B cell (primary cell): ENCODE measurements at regions not wholly inside any gene's neighbourhood (a gene's known extent, or its start where the extent isn't known, plus 50 kb on each side); places are given as distances from the start of the nearest gene placed in this dataset.

Experiments
- ATAC-seq: fragments of 200-7000 bp; cut with Tn5 transposase; one replicate; pipeline ENCODE4 v1.10.0; 2021; ENCODE audit warnings: low read depth, mild to moderate bottlenecking, moderate number of reproducible peaks, moderate library complexity
- CTCF ChIA-PET: fragments of 350-600 bp; sonication (Branson Sonifier 250); formaldehyde crosslinking; loops from one replicate; lab custom pipeline; 2021; ENCODE audit warnings: antibody characterized with exemption, inconsistent platforms; lab: Charles Lee
- POLR2A ChIA-PET: fragments of 350-600 bp; sonication (Branson Sonifier 250); formaldehyde crosslinking; loops from one replicate; lab custom pipeline; 2021; ENCODE audit warnings: antibody characterized with exemption; lab: Charles Lee
- DNase-seq: peaks from one replicate; pipeline ENCODE4 v3.0.0; 2013
- H2AFZ ChIP-seq: 2 replicates; pipeline ENCODE4 v1.6.1; 2012; ENCODE audit warnings: mild to moderate bottlenecking, low read depth, low read length; ENCODE audit not compliant: insufficient read depth, poor library complexity, severe bottlenecking
- H3K27ac ChIP-seq, 2 donors: 1 replicate in 1 of 2; 2 replicates in 1 of 2; pipeline ENCODE4 v1.5.1; 2012 to 2013; ENCODE audit warnings: low read length in 2 of 2, mild to moderate bottlenecking in 2 of 2, moderate library complexity in 1 of 2
- H3K27me3 ChIP-seq, 4 experiments: fragments of 200-600 bp in 1 of 4; sonication (generic) in 1 of 4; replicated peaks in 1 of 4; 1 replicate in 2 of 4; 2 replicates in 2 of 4; pipeline versions ENCODE4 v1.6.1 to v1.7.0; 2013 to 2016; ENCODE audit warnings: low read length in 3 of 4, mild to moderate bottlenecking in 2 of 4, mixed read lengths in 1 of 4, moderate library complexity in 1 of 4; ENCODE audit not compliant: insufficient read depth in 4 of 4, control insufficient read depth in 3 of 4; ENCODE audit errors: control extremely low read depth in 1 of 4
- H3K36me3 ChIP-seq, 2 experiments: replicated peaks in 1 of 2; 1 replicate in 1 of 2; 2 replicates in 1 of 2; pipeline versions ENCODE4 v1.6.1 to v1.7.1; 2013; ENCODE audit warnings: low read length in 1 of 2; ENCODE audit not compliant: insufficient read depth in 2 of 2, control insufficient read depth in 1 of 2; ENCODE audit errors: control extremely low read depth in 1 of 2, extremely low read depth in 1 of 2
- H3K4me1 ChIP-seq, 2 donors: fragments of 200-600 bp in 1 of 2; sonication (generic) in 1 of 2; 1 replicate in 1 of 2; 2 replicates in 1 of 2; pipeline versions ENCODE4 v1.5.1 to v1.6.1; 2013 to 2017; ENCODE audit warnings: low read length in 2 of 2; ENCODE audit not compliant: control insufficient read depth in 2 of 2, insufficient read depth in 2 of 2
- H3K4me2 ChIP-seq: replicated peaks from 2 replicates; pipeline ENCODE3; 2012; ENCODE audit warnings: mild to moderate bottlenecking, low read depth, low read length; ENCODE audit not compliant: poor library complexity, severe bottlenecking
- H3K4me3 ChIP-seq, 5 experiments: fragments of 200-600 bp in 1 of 5; sonication (generic) in 1 of 5; 1 replicate in 3 of 5; 2 replicates in 2 of 5; pipeline versions ENCODE4 v1.5.1 to v1.7.0; 2011 to 2016; ENCODE audit warnings: low read length in 4 of 5, mild to moderate bottlenecking in 4 of 5, low read depth in 2 of 5, control low read depth in 1 of 5, moderate library complexity in 1 of 5; ENCODE audit not compliant: insufficient read depth in 1 of 5; ENCODE audit errors: control extremely low read depth in 1 of 5, extremely low read depth in 1 of 5
- H3K79me2 ChIP-seq: fragments of 200-600 bp; sonication (generic); one replicate; pipeline ENCODE4 v1.6.0; 2016; ENCODE audit warnings: low read length; ENCODE audit not compliant: control insufficient read depth, insufficient read depth
- H3K9ac ChIP-seq: fragments of 200-600 bp; sonication (generic); 2 replicates; pipeline ENCODE4 v1.6.1; 2017; ENCODE audit warnings: mild to moderate bottlenecking, low read length, moderate library complexity
- H3K9me3 ChIP-seq, 3 donors: one replicate each; pipeline versions ENCODE4 v1.6.1 to v1.7.1; 2013; ENCODE audit warnings: low read length in 2 of 3; ENCODE audit not compliant: control insufficient read depth in 2 of 3, insufficient read depth in 1 of 3; ENCODE audit errors: control extremely low read depth in 1 of 3
- H4K20me1 ChIP-seq: 2 replicates; pipeline ENCODE4 v1.6.0; 2012; ENCODE audit warnings: mild to moderate bottlenecking, low read length; ENCODE audit not compliant: insufficient read depth, control insufficient read depth, poor library complexity, severe bottlenecking
- H3K27ac Mint-ChIP-seq: one replicate; pipeline ENCODE4 v1.8.0; 2021; ENCODE audit warnings: mixed read lengths
- H3K27me3 Mint-ChIP-seq: one replicate; pipeline ENCODE4 v1.8.0; 2021; ENCODE audit warnings: mixed read lengths
- H3K4me1 Mint-ChIP-seq: one replicate; pipeline ENCODE4 v1.8.0; 2021; ENCODE audit warnings: mixed read lengths
- H3K4me3 Mint-ChIP-seq: one replicate; pipeline ENCODE4 v1.8.0; 2021; ENCODE audit warnings: mixed read lengths
- H3K9me3 Mint-ChIP-seq: one replicate; pipeline ENCODE4 v1.8.0; 2022; ENCODE audit warnings: mixed read lengths; ENCODE audit not compliant: insufficient read depth
- CTCF ChIP-seq: fragments of 200-600 bp; IDR thresholded peaks from one replicate; pipeline ENCODE4 v1.8.0; 2022; ENCODE audit warnings: antibody characterized with exemption, mild to moderate bottlenecking
- EZH2 ChIP-seq: IDR thresholded peaks from 2 replicates; pipeline ENCODE4 v1.6.1; 2012; ENCODE audit warnings: borderline replicate concordance, low read depth, mild to moderate bottlenecking, moderate library complexity, low read length; ENCODE audit not compliant: insufficient read depth, poor library complexity, severe bottlenecking
- WGBS: methylation state at CpG from one replicate; pipeline ENCODE4 v1.1.5; 2013; ENCODE audit warnings: missing lambda C conversion rate; ENCODE audit not compliant: insufficient coverage; 5-methylcytosine and 5-hydroxymethylcytosine counted together
- intact Hi-C: fragments of 100-400 bp; cut with micrococcal nuclease; formaldehyde crosslinking; loops from one replicate; pipeline ENCODE4 v1.10.0; 2022

DNA sequence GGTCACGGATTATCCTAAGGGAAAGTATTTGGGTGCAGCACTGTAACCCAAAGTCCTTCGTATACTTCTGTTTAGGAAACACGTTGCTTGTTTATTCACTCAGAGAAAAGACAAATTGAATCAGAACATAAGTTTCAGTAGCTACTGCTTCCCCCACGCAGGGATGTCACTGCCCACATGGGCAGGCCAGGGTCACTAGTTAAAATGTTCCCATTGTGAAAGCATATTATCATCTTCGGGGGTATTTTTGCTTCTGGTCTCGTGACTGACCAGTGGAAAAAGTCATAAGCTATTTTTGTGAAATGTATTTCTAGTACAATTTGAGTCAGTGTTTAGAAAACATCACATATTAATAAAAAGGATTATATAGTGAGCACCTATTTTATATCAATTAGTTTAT, 377.8 kb downstream of the PCDH7 start:
- Histone ChIP-seq H3K4me3 (no peak overlapping the region), H3K4me1 (no peaks in the 10 kb centered on the region), H3K9ac (no peak overlapping the region), H3K36me3 (no peaks in the 10 kb centered on the region), H3K9me3 (peaks cover 0 to 2% (median 0%) of the 10 kb centered on the region in 3 donors), H2AFZ (no peak overlapping the region), H3K27ac (no peak overlapping the region), H4K20me1 (no peaks in the 10 kb centered on the region), H3K4me2 (no peak overlapping the region), H3K27me3 (no peaks in the 10 kb centered on the region), H3K79me2 (no peaks in the 10 kb centered on the region)
- POLR2A ChIA-PET, result no interaction called here
- Mint-ChIP-seq H3K27ac (no peak overlapping the region), H3K4me3 (no peak overlapping the region), H3K4me1 (no peaks in the 10 kb centered on the region), H3K27me3 (no peaks in the 10 kb centered on the region), H3K9me3 (no peaks in the 10 kb centered on the region)
- WGBS, result 84% methylated on average over 3 of the region's 6 CpGs
- intact Hi-C loops, result no loop called here
- ATAC-seq (no peak), DNase-seq (no peak)
- TF ChIP-seq EZH2 (no peak), CTCF (no peak)
- CTCF ChIA-PET, result no interaction called here

DNA sequence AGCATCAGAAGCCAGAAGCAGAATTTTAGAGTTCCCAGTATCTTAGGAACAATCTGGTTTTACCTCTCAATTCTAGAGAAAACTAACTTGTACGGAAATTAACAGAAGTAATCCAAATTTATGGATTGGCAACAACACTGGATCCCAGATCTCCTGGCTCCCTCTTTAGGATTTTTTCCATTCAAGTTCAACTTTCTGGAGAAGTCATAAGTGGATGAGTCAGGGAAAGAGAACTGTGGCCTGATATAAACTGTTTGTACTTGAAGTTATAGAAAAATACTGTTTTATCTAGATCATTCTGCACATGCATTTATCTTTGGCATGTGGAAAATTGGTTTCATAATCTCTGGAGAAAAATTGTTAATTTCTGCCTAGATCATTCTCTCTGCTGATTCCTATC, 380.4 kb downstream of the PCDH7 start:
- no peak overlapping the region for H3K4me3 Mint-ChIP-seq
- H3K27ac Mint-ChIP-seq, result no peak overlapping the region
- H3K27me3 Mint-ChIP-seq, result no peaks in the 10 kb centered on the region
- no peaks in the 10 kb centered on the region for H3K9me3 ChIP-seq
- H2AFZ ChIP-seq, result no peak overlapping the region
- H3K27me3 ChIP-seq, result no peaks in the 10 kb centered on the region
- no peaks in the 10 kb centered on the region for H4K20me1 ChIP-seq
- H3K27ac ChIP-seq, result no peak overlapping the region
- no peaks in the 10 kb centered on the region for H3K36me3 ChIP-seq
- ATAC-seq (no peak), DNase-seq (no peak)
- no peaks in the 10 kb centered on the region for H3K9me3 Mint-ChIP-seq
- H3K4me3 ChIP-seq, result no peak overlapping the region
- no peaks in the 10 kb centered on the region for H3K4me1 ChIP-seq
- no peaks in the 10 kb centered on the region for H3K79me2 ChIP-seq
- H3K4me1 Mint-ChIP-seq, result no peaks in the 10 kb centered on the region
- TF ChIP-seq CTCF (no peak), EZH2 (no peak)
- no peak overlapping the region for H3K9ac ChIP-seq
- intact Hi-C loops, result no loop called here
- ChIA-PET POLR2A (no interaction called here), CTCF (no interaction called here)
- H3K4me2 ChIP-seq, result no peak overlapping the region
- no CpG with 5 or more reads among the region's 1 CpG for WGBS
